ENCODE measurements at regions not wholly inside any gene's neighbourhood (a gene's known extent, or its start where the extent isn't known, plus 50 kb on each side); places are given as distances from the start of the nearest gene placed in this dataset.
"Not testable (repeated sequence)": the region's sequence is repeated elsewhere in the genome, so short reads cannot be mapped to it uniquely, and the experiment has no call there.

DNA sequence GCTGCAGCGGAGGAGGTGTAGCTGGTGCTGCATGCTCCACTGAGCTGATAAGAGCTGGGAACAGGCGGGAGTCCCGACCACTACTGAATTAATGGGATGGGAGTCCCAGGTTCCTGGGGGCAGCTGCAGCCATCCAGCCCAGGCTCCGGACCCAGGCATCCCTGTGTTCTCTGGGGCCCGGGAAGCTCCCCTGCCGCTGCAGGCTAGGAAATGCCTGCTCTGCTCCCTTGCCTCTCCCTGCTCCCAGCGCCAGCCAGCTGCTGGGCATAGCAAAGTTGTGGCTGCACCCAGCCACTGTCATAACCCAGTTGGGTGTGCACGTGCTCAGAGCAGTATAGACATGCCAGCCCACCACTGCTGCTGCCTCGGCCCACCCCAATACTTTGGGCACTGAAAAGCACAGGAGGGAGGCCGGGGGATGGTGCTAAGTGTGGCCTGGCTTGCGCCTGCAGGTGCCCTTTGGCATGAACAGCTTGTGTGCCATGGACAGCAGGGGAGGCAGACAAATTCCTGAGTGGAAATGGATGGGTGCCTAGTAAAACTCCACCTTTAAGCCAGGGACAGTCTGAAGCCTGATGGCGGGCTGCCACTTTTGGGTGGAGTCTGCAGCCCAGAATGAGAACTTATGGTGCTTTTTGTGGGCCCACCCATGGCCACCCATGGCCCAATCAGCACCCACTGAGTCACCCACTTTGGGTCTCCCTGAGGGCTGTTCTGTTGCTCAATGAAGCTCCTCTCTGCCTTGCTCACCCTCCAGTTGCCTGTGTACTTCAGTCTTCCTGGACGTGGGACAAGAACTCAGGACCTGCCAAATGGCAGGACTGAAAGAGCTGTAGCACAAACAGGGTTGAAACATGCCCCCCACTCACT is 219.3 kb upstream of the TMEFF2 start:
- DNase-seq (ENCODE audit: extremely low read depth in 1 of 11, low read depth in 9 of 11, low spot score in 4 of 11), result no peak

DNA sequence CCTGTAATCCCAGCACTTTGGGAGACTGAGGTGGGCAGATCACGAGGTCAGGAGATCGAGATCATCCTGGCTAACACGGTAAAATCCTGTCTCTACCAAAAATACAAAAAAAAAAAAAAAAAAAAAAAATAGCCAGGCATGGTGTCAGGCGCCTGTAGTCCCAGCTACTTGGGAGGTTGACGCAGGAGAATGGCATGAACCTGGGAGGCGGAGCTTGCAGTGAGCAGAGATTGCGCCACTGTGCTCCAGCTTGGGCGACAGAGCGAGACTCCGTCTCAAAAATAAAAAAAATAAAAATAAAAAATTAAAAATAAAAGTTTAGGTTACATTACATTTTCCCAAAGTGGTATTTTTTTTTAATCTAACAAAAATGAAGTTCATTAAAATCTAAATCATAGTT is 218.1 kb upstream of the TMEFF2 start:
- not testable (repeated sequence) for DNase-seq (ENCODE audit: extremely low read depth in 1 of 11, low read depth in 9 of 11, low spot score in 4 of 11)

DNA sequence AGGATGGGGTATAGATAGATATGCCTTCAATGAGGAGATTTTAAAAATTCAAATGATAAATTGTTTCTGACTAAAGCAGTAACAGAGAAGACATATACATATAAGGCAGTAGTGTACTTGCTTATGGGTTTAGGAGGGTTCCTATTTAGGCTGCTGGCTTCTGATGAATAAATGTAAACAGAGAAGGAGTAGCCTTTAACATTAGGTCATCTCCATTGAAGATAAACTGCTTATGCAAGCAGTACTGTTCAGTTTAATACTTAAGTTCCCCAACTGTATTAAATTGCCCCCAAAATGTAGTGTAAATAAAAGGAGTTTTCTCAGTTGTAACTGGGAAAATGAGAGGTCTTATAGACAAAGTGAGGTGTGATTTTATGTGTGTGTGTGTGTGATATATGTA is 217.7 kb upstream of the TMEFF2 start:
- no peak for DNase-seq (ENCODE audit: extremely low read depth in 1 of 11, low read depth in 9 of 11, low spot score in 4 of 11)

DNA sequence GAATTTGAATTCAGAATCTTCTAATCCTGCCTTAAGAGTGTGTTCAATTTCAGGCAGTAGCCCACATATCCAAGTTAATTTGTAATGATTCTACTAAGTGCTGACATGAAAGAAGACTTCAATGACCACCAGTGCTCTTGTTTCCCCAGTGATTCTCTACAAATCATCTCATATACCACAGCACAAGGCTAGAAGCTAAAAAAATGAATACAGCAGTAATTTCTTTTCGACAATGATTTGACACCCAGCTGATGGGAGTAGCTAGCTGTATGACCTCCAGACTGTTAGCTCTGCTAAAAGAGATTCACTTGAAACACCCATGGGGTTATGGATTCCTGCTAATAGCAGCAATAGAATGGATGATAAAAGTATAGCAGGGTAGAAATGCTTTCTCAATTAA is 217.0 kb upstream of the TMEFF2 start:
- DNase-seq (ENCODE audit: extremely low read depth in 1 of 11, low read depth in 9 of 11, low spot score in 4 of 11), result no peak

DNA sequence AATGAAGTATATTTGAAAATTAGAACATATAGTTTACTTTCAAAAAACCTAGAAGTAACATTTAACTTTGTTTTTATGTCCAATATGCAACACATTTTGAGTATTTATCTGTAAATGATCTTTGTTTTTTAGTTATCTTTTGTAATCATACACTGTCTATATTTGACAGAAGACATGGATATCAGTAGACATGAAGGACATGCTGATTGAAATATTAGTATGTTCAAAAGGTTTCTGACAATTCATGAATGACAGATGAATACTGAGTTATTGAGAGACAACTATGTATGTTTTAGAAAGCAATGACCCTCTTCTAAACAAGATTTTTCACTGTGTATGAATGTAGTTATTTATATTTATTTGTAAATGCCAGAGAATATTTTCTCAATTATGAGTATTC is 215.6 kb upstream of the TMEFF2 start:
- no peak for DNase-seq (ENCODE audit: extremely low read depth in 1 of 11, low read depth in 9 of 11, low spot score in 4 of 11)

DNA sequence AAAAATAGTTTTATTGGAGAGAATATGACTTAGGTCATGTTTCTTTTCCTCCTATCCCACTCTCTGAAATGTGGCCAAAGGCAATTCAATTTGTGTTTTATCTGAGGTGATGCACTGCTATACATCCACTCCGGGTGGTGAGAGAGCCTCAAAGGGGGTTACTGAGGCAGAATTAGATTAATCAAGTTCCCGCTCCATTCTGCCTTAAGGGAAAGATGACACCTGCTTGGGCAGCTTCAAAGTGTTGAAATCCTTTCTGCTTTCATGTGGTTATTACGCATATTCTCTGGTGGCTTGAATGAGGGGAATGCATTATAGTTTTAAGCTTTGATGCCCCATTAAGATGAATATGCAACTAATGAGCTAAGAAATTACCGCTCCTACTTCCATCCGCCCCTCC is 213.0 kb upstream of the TMEFF2 start:
- DNase-seq (ENCODE audit: extremely low read depth in 1 of 11, low read depth in 9 of 11, low spot score in 4 of 11), result peak in 1 of 11 donors; percentile 3

DNA sequence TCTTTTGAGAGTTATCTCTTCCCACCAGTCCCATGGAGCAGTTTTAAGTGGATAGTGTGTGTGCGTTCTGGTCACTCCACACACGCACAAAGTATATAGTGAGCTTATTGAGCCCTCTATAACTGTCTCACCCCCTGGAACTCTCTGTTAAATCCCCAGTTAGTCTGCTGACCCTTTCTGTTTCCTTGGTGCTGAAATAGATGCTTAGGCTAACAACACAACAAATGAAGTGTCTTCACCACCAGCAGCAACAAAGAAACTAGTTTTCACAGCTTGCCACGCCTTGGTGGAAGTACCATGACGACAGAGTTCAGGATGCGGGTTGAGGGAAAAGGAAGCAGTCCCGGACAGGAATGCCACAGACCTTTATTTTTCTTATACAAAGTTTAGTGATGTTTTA is 203.5 kb upstream of the TMEFF2 start:
- no peak for DNase-seq (ENCODE audit: extremely low read depth in 1 of 11, low read depth in 9 of 11, low spot score in 4 of 11)

DNA sequence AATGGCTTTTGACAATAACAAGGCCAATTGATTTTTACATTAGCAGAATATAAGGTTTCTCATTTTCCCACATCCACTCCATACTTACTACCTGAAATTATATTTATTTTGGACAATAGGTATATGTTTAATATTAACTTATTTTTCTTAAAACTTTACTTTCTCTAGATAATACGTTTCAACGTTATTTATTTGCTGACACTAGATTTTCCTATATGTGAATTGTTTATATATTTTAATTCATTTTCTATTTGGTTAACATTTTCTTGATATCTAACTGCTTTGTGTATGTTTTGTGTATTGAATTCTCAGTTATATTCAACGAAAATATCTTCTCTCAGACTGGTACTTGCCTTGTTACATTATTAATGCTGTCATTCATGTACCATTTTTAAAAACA is 199.9 kb upstream of the TMEFF2 start:
- DNase-seq (ENCODE audit: extremely low read depth in 1 of 11, low read depth in 9 of 11, low spot score in 4 of 11), result no peak

DNA sequence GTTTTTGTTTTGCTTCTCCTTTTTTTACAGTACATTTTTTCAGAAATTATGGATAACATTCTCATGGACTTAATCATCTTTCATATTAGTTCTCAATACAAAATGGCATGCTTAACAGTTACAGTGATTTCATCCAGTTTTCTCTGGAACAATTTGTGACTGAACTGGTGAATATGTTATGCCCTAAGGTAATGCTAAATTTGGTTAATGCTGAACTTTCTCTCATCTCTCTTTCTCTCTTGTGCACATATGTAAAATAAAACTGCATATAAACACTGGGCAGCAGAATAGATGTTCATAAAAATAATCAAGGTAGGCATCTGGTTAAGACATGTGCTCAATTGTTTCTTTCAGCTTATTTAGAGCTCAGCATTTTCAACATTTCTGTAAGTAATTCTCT is 196.3 kb upstream of the TMEFF2 start:
- DNase-seq (ENCODE audit: extremely low read depth in 1 of 11, low read depth in 9 of 11, low spot score in 4 of 11), result no peak

DNA sequence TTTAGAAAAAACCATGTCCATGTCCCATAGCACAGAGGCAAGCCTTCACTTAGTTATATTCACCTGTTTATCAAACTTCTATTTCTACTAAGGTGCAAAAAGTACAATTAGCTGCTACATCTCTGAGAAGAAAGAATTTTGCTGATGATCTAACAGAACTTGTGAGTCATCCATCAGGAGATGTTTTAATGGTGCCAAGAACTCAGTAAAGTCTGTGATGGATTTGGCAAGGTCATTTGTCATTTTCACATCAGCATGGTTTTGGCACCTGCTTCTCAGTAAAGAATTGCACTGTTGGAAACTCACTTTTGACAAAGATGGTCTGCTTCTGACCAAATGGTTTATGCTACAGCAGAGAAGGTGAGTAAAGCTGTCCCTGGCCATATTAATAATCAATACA is 195.7 kb upstream of the TMEFF2 start:
- DNase-seq (ENCODE audit: extremely low read depth in 1 of 11, low read depth in 9 of 11, low spot score in 4 of 11), result no peak

DNA sequence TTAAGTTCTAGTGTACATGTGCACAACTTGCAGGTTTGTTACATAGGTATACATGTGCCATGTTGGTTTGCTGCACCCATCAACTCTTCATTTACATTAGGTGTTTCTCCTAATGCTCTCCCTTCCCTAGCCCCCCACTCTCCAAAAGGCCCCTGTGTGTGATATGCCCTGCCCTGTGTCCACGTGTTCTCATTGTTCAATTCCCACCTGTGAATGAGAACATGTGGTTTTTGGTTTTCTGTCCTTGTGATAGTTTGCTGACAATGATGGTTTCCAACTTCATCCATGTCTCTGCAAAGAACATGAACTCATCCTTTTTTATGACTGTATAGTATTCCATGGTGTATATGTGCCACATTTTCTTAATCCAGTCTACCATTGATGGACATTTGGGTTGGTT is 189.5 kb upstream of the TMEFF2 start:
- not testable (repeated sequence) for DNase-seq (ENCODE audit: extremely low read depth in 1 of 11, low read depth in 9 of 11, low spot score in 4 of 11)

DNA sequence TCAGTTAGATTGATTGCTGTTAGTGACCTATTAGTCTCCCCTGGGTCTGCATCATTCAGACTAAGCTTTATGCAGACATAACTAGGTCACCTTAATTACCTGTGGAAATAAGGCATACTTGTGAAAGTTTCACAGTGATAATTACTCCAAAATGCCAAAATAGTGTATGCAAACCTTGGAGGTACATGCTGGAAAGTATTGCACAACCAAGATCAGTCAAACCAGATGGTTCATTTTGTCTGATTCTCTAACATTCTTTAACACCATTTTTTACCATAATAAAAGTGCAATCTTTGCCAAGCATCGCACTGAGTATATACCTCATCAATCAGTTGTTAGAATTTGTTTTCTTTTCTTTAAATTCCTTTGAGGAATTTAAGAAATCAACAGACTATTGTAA is 186.3 kb upstream of the TMEFF2 start:
- DNase-seq (ENCODE audit: extremely low read depth in 1 of 11, low read depth in 9 of 11, low spot score in 4 of 11), result no peak

DNA sequence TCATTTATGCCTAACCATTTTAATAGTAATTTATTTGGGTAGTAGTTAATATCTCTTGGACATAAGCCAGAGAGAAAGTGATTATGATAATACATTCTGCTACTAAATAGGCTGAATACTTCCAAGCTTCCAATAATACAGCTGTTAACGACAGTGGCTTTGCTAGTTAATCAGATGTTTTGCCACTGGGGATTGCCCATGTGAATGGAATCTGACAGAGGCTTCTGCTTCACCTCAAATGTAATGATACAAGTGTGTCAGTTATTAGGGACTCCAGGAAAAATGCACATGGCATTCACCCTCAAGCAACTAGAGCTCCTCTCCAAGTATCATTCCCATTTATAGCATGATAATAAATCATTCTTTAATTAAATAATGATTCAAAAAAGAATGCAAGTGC is 185.0 kb upstream of the TMEFF2 start:
- DNase-seq (ENCODE audit: extremely low read depth in 1 of 11, low read depth in 9 of 11, low spot score in 4 of 11), result no peak

DNA sequence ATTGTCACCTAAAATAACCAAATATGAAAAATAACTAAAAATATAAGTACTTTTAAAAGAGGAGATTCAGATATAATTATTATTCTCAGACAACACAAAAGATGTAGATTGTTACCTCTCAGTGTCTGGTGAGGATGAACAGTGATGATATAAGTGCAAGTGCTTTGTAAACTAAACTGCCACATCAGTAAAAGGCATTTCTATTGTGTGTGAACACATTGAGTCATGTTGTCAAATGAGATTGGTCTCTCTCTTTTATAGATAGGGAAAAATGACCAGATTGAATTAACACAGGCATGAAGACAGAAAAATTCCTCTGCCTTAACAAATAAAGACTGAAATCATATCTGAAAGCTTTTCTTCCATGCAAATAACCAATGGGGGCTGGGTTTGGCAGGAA is 182.4 kb upstream of the TMEFF2 start:
- DNase-seq (ENCODE audit: extremely low read depth in 1 of 11, low read depth in 9 of 11, low spot score in 4 of 11), result no peak

DNA sequence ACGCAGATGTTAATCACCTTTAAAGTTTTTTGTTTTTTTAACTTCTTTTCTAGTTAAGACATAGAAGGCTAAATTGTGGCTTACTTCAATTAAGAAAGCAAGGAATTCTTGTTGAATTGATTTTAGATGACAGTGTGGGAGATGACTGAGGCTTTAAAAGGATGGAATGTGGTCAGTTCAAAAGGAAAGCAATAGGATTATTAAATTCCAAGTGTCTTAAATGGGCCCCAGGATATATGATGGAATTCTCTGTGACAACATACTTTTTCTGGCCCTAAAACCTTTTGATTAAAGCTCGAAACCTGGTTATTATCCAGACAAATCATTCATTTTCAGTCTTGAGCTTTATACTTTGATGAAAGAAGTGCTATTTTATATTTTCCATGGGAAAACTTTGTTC is 179.0 kb upstream of the TMEFF2 start:
- DNase-seq (ENCODE audit: extremely low read depth in 1 of 11, low read depth in 9 of 11, low spot score in 4 of 11), result no peak

DNA sequence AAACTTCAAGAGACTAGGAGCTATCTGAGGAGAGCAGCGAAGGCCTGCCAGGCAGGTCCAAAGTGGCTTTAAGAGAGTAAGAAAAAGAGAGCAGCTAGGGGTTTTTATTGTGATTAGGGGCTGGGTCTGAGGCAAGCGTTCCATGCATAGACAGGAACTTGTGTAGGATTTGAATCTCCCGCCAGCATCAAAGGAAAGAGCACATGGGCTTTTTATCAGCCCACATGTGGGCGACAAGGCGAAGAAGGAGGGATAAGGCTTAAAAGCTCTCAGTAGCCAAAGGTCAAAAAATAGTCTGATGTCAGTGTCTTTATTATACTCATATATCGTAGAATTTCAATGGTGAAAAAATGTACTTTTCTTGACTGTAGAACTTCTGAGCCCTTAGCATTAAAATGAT is 178.5 kb upstream of the TMEFF2 start:
- no peak for DNase-seq (ENCODE audit: extremely low read depth in 1 of 11, low read depth in 9 of 11, low spot score in 4 of 11)

DNA sequence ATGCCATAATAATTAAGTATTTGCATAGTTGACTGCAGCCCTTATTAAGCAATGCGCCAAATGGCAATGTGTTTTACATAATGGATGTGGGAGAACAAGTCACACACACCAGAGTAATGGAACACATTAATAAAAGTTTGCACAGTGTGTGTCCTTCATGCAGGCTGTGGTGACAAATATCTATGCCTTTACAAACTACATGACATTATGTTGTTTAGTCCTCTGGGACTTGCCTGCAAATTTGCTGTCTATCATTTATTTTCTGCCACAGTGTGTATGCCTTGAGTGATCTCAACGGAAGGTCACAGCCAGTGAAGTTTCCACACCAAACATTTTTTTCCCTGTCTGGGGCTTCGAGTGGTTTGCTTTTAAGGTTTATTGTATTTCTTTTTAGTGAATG is 175.2 kb upstream of the TMEFF2 start:
- DNase-seq (ENCODE audit: extremely low read depth in 1 of 11, low read depth in 9 of 11, low spot score in 4 of 11), result no peak

DNA sequence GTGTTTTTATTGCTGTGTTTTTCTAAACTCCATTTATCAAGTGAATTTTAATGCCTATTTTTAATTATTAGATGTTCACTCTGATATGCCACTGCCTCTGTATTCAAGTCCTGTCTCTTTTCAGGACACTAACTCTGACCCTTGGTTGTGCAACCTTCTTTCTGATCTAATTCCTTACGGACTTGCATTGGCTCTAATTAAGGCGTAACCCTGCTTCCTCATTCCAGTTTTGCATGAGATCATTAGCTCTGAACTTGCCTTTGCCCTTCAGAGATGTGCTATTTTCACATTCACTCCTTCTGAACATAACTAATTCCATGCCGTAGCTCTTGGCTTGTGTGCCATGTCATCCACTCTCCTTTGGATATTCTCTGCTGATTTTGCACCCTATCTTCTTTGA is 162.5 kb upstream of the TMEFF2 start:
- no peak for DNase-seq (ENCODE audit: extremely low read depth in 1 of 11, low read depth in 9 of 11, low spot score in 4 of 11)

DNA sequence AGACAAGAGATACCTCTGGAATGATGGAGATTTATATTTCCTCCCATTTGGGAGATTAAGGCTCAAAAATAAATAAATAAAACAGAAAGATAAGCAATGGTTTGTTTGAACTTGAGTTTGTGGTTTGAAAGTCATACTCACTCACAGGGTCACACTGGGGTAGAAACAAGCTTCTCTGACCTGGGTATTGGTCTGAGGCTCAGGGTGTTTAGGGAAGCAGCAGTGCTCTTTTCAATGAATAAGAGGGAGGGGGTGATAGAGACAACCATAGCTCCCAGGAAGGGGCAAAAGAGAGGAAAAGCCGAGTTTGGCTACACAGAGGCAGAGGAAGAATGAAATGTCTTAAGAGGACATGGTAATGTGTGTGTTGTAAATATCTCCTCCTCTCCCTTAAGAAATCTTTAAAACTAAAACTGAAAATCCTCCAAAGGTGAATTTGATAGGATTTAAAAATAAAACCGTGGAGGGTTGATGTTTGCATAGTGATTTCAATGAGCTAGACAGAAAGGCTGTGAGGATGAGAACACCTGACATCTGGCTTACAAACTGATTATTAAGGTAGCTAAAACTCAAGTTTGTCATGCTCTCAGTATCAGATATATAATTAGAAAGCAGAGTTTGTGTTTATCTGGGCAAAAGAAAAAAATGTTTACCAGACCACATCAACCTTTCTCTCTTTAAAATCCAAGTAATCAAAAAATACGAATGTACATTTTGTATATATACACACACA is 159.9 kb upstream of the TMEFF2 start:
- no peak for DNase-seq (ENCODE audit: extremely low read depth in 1 of 11, low read depth in 9 of 11, low spot score in 4 of 11)

DNA sequence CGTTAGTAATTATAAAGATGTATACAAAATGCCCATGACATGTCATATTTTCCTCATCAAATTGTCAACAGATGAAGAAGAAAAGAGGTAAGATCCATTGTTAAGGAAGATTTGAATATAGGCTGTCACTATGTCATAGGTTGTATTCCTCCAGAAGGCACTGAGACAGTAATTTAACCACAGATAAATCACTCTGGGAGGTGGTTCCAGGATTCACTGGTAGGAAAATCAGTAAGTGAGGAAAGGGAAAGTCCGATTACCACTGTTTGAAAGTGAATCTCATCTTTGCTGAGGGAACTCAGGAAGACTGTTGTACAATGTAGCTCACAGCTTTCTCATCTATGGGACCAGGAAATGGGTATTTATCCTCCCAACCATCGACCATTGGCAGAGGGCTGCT is 152.8 kb upstream of the TMEFF2 start:
- DNase-seq (ENCODE audit: extremely low read depth in 1 of 11, low read depth in 9 of 11, low spot score in 4 of 11), result no peak

DNA sequence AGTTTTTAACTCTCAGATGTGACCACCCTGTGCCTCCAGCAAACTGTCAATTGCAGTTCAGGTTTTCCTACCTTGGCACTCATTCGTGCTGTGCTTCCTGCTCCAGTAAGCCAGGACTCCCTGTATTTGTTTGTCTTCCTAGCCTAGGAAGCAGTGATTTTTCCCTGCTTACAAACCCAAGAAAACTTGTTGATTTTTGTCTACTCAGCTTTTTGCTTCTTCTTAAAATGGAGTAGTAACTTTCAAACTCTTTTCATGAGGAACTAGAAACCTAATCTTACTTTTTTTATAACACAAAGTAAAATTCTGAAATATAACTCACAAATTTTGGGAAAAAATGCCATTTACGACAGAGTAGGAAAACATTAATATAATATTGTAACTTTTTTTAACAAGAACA is 150.6 kb upstream of the TMEFF2 start:
- no peak for DNase-seq (ENCODE audit: extremely low read depth in 1 of 11, low read depth in 9 of 11, low spot score in 4 of 11)
